TTC549 (cell line): ENCODE measurements at regions not wholly inside any gene's neighbourhood (a gene's known extent, or its start where the extent isn't known, plus 50 kb on each side); places are given as distances from the start of the nearest gene placed in this dataset.

Experiments
- FAIRE-seq: peaks from 2 replicates; lab custom pipeline; 2012; peaks lifted over from hg19 to GRCh38; lab: Jason Lieb, UNC

DNA sequence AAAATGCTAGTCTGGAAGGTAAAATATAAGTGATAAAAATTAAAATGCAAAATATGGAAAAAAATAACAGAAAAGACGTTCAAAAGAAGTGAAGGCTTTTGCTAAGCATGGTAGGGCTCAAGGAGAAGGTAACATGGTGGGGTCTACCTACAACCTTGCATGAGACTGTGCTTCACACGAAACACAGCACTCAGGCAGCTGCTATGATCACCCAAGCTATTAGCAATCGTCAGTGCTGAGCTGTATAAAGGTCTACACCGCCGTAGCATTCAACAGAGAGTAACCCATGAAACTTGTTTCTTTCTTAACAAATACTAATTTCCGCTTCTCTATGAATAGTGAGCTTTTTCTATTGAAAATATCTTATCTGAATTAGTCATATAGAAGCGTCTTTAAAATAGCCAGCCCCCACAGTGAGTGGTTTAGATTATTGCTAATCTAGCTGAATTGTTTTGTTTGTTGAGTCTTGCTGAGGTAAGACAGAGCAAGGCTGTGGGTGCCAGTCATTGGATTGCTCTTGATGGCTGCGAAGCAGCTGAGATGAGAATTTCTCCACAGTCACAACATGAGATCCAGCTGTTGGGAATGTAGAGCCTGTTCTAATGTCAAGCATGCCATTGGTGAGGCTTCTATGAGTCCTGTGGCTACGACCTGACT is 230.0 kb downstream of the KLF13 start:
- FAIRE-seq, result no peak

DNA sequence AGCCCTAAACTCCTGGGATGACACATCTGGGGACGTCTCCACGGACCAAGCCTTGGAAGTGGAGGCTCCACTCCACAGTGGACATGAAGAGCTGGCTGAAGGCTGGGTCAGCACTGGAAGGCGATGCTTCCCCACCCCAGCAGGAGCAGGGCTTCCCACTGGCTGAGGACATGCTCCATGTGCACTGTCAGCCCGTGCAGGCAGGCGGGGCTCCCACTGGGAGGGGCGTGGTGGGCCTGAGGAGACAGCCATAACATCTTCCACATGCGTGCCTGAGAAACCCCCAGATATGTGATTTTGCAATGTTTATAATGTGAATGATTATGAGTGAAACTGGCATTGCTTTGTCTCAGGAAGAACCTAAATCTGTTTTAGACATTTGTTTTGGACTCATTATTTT is 231.3 kb downstream of the KLF13 start:
- no peak for FAIRE-seq

DNA sequence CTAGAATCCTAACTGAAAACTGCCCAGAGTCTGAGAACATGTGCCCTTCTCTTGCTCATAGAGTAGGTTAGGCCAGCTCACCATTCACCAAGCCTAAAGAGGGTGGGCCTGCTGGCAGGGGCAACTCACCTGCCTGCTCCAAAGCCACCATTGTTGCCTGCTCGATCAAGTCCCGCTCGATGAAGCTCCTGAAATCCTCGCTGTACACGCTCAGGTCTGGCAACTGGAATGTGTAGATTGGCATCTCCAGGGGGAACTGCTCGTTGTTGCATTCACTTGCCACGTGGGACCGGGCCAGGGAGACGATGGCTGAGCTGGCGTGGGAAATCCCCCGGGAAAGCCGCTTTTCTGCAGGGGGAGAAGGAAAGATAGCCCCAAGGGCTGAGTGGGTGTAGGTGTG is 232.2 kb downstream of the KLF13 start:
- FAIRE-seq, result no peak

DNA sequence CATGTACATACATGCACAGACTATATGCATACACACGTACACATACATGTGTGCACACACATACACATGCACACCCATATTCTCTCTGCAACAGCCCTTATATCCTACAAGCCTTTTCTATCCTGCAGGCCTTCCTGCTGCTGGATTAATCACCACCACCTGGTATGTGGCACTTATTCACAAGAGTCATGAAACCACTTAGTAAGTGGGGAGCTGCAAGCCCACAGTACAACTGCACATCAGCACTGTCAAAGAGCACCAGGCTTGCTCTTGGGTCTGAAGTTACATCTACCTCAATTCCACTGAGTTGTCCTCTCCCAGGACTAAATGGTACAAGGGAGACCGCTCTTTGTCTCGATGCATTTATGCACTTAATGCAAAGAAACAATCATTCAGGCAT is 233.2 kb downstream of the KLF13 start:
- FAIRE-seq, result no peak

DNA sequence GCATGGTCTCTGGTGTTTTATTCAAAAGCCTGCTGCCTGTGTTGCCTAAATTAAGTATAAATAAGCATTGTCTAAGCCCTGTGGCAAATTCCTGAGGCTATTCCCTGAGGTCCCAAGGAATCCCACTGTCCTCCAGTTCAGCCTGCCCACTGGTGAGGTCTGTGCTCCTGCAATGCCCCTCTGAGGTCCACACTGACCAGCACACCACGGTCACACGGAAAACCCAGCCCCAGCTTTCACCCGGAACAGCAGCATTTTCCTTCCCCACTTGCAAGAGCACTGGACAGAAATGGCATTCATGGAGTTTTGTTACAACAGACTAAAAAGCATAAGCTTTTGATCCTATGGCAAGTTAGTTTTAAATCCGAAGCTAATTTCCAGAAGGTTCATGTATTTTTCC is 234.0 kb downstream of the KLF13 start:
- FAIRE-seq, result no peak

DNA sequence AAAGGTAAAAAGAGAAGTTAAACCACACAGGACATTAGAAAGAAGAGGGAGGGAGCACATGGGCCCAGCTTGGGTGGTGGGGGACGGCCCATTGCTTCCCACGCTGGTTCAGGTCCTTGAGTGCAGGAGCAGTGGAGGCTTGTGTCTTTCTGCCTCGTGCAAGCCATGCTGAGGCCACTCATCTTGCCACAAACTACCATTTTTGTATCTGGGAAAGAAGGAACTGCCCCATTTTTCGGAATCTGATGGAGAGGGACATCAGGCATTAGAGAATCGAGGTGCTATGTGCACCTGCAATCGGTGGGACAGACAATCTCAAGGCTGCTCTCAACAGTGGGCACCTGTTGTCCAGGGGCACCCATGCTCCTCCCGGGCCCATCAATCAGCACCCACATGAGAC is 234.5 kb downstream of the KLF13 start:
- FAIRE-seq, result no peak

DNA sequence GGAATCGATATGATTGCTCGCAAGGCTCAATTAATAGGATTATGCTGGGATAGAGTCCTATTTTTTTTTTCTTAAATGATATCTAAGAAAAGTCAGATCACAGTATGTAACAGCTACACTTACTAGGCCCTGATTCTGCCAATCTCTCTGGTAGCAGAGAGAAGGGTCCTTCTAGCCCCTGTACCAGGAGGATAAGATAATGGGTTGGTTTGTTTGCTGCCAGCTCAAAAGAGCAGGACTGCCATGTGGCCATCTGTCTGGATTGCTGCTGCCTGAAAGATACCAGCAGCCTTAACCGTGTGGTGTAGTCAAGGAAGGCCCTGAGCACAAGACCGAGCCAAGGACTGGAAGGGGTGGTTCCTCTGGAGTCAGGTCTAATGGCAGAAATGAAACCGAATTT is 236.4 kb downstream of the KLF13 start:
- no peak for FAIRE-seq

DNA sequence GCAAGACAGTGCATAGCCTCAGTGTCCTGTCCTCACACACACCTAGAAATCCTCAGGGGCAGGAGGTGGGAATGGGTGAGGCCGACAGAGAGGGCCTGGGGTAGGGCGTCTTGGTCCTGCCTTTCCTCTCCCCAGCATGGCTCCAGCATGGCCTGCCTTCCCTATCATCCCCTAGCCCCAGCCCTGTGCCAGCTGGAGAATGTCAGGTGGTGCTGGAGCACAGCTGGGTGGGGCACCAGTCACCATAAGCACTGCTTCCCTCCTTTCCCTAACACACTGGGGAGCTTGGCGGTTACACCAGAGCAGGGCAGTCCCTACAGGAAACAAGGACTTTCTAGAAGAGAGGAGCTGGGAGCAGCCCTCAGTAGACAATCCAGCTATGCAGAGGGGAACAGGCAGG is 236.8 kb downstream of the KLF13 start:
- no peak for FAIRE-seq

DNA sequence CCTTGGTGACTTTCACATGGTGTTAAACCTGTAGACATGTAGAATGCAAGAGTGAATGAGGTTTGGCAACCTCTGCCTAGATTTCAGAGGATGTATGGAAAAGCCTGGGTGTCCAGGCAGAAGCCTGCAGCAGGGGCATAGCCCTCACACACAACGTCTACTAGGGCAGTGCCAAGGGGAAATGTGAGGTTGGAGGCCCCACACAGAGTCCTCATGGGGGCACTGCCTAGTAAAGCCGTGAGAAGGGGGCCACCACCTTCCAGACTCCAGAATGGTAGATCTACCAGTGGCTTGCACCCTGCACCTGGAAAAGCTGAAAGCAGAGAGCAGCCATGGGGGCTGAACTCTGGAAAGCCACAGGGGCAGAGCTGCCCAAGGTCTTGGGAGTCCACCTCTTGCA is 241.2 kb downstream of the KLF13 start:
- FAIRE-seq, result no peak

DNA sequence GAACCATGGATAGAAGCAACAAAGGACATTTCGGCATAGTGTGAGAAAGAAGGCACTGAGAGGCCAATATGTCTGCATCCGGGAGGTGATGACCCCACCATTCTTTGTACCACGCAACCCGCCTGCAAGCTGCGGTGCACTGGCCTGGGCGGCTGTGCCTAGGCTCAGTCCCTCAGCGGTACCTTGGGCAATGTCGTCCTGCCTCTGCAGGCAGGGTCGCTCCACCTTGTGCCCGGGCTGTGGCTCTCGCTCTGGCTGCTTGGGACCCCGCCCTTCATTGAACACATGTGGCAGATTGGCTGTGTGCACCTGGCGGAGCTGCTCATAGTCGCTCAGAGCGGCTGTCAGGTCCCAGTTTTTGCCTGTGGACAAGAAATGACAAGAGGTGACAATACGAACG is 243.2 kb downstream of the KLF13 start:
- FAIRE-seq, result no peak

DNA sequence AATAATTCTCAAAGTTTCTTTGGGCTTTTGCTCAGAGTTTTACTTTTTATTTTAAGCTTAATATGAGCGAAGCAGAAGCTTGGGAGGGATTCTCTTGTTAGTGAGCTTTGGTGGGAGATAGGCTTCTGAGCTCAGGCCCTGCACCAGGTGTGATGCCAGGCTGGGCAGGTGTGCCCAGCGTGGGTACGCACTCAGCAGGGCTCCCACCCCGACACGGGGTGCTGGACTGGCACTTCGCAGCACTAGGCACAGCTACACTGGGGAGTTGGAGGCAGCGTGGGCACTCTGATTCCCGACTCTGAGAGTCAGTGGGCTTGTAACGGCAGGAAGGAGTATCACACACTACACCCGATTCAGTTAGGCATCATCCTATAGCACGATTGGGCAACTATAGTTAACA is 244.0 kb downstream of the KLF13 start:
- no peak for FAIRE-seq

DNA sequence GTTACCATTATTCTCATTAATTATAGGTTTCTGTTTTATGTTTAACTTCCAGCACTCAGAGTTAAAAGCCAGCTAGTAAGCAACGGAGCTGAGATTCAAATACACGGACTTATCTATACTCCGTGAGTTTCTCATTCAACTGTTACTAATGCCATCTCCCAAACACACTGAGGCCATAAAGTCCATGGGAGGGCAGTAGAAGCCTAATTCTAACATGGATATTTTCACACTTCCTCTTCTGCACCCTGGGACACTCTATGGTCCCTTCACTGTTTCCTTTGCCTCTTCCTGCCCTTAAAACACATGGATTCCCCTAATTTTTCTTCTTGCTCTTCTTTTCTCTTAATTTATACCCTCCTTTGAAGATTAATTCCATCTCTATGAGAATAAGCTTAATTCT is 245.0 kb downstream of the KLF13 start:
- FAIRE-seq, result no peak

DNA sequence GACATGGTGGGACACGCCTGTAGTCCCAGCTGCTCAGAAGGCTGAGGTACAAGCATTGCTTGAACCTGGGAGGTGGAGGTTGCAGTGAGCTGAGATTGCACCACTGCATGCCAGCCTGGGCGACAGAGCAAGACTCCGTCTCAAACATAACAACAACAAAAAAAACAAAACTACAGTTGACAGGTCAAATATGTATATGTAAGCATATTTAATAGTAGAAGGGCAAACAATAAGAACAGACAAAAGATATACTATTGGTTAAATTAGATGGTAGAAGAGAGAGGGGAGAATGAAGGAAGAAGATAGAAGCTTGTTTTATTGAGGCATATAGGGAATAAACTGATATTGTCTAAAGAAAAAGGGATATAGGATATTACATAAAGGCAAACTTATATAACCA is 247.1 kb downstream of the KLF13 start:
- no peak for FAIRE-seq

DNA sequence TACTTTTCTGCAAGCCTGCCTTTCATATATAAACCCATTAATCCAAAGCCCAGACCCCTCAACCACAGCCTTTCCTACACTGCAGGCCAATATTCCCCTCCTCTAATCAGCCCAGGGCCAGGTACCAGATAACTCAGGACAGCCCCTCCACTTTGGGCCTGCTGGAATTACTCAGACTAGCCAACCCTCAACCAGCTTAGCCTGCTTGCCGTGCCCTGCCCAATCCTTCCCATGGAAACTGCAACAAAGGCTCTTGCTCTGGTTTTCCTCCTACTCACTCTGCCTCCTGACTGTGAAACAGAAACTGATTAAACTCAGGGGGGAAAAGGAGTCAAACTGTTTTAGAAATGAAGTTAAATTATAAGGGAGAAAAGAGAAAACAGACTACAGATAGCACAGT is 248.1 kb downstream of the KLF13 start:
- no peak for FAIRE-seq

DNA sequence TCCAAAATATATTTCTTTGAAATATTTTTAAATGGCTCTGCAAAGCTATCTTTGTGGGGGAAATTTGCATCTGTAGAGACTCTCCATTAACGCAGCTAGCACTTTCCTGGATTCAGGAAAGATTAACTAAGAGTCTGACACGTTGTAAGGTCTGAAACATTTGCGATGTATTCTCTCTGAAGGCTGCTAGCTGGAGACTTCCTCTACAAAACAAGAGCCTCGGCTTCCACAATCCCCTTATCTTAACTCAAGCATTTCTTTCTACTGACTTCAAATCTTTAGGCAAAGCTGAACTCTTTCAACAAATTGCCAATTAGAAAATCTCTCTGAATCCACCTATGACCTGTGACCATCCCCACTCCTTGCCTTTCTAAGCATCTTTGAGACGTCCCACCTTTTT is 250.5 kb downstream of the KLF13 start:
- no peak for FAIRE-seq

DNA sequence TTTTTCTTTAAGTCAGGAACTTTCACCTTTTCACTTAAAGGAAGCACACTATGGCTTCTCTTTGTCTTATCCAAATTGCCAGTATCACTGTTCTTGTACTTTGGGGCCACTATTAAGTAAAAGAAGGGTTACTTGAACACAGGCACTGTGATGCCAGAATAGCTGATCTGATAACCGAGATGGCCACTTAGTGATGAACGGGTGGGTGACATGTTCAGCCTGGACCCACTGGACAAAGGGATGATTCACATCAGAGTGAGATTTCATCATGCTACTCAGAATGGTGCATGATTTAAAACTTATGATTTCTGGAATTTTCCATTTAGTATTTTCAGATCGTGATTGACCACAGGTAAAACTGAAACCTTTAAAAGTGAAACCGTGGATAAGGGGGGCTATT is 252.6 kb downstream of the KLF13 start:
- no peak for FAIRE-seq

DNA sequence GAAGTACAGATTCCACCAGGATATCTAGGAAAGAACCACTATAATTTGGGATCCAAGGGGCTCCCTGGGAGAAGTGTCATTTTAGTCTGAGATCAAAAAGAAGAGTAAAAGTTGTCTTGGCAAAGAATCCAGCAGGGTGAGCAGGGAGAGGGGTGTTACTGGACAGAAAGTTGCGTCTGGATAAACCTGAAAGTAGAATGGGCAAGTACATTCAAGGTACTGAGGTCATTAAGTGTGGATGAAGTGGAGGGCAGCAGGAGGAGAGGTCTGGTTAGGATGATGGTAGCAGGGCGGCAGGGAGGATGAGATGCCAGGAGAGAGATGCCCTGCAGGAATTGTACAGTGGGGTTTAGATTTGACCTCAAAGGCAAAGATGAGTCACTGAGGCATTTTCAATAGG is 253.3 kb downstream of the KLF13 start:
- no peak for FAIRE-seq

DNA sequence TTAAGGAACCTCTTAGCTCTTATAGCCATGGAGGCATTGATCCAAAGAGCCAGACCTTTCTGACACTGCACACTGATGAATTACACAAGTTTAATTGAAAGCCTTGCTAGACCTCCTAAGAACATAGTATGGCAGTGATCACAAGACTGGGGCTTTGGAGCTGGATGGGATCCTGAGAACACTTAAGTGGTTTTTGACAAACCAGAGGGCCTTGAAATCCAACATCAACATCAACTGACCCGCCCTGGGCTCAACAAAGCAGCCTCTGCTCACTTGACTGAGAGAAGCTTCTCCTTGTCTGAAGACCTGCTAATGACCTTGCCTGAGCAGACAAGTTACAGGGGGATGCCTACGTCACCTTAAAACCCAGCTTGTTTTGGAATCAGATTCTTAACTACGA is 257.6 kb downstream of the KLF13 start:
- no peak for FAIRE-seq

DNA sequence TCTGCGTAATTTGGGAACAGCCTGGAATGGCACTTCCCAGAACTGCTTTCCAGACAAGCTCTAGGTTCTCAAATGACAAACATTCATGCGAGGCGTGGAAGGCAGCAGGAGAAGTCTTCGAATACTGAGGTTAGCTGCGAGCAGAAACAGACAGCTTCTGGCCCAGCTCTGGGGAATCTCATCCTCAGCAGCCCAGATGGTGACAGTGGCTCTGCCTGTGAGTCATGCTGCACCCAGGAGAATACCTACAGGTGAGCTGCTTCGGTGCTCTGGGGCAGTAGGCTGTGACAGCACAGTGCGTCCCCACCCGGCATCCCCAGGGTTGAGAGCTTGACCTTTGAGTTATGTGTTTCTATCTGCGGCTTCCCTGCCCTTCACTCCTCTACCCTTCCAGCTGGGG is 258.6 kb downstream of the KLF13 start:
- FAIRE-seq, result no peak

DNA sequence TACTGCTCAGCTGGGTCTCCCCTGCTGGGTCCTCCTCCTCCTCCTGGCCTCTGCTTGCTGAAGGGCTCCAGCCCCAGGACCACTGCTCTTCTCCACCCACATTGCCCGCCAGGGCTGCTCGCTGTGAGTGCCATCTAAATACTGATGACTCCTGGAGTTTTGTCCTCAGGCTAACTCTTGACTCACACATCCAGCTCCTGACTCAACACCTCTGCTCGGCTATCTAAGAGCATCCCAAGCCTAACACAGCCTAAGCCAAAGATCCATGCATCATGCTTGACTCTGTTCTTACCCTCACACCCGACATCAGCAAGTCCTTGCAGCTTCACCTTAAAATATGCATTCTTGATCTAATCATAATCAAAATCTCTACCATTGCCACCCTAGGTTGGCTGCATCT is 260.2 kb downstream of the KLF13 start:
- FAIRE-seq, result no peak

DNA sequence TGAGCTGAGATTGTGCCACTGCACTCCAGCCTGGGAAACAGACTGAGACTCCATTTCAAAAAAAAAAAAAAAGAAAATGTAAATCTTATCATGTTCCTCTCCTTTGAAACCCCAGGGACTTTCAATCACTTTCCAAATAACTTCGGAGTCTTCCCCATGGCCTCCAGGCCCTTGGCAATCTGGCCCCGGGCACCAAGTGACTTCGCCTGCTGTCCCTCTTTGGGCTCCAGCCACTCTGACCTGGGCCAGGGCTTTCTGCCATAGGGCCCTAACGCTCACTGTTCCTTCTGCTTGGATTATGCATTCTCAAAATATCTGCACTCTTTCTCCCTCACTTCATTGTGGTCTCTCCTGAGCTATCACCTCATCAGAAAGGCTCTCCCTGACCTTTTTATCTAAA is 260.9 kb downstream of the KLF13 start:
- no peak for FAIRE-seq

DNA sequence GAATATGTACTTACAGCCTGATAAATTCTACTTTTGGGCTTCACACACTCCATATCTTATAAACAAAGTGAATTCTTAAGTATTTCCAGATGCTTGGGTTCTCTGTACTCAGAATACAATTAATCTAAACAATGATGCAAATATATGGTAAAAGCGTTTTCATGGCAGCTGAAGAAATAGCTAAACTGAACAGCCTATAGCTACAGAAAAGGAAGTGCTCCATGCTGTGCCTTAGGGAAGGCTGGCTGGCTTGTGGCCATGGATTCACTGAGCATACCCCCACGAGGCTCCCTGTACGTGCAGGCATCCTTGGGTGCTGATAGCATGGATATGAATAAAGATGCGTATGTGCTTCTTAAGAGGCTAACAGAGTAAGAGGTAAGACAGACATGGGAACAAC is 264.0 kb downstream of the KLF13 start:
- FAIRE-seq, result no peak

DNA sequence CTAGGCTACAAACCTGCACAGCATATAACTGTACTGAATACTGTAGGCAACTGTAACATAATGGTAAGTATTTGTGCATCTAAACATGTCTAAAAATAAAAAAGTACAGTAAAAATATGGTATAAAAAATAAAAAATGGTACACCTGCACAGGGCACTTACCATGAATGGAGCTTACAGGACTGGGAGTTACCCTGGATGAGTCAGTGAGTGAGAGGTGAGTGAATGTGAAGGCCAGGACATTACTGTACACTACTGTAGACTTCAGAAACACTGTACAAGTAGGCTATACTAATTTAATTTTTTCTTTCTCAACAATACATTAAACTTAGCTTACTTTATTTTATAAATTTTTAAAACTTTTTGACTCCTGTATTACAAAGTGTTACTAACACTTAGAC is 265.3 kb downstream of the KLF13 start:
- FAIRE-seq, result no peak

DNA sequence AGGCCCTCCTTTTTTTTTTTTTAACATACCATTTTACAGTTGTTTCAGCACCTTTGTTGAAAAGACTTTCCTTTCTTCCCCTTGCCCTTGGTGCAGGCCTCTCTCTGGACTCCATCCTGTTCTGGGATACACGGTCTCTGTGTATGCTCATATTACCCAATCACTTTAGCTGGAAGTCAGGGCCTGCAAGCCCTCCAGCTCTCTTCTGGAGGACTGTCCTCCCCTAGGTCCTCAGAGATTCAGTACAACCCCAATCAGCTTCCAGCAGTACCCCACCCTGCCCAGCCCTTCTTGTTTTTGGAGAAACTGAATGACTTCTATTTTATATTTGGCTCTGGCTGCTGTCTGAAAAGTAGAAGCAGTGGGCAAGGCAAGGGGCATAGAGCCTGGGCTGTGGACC is 270.8 kb downstream of the KLF13 start:
- FAIRE-seq, result no peak

DNA sequence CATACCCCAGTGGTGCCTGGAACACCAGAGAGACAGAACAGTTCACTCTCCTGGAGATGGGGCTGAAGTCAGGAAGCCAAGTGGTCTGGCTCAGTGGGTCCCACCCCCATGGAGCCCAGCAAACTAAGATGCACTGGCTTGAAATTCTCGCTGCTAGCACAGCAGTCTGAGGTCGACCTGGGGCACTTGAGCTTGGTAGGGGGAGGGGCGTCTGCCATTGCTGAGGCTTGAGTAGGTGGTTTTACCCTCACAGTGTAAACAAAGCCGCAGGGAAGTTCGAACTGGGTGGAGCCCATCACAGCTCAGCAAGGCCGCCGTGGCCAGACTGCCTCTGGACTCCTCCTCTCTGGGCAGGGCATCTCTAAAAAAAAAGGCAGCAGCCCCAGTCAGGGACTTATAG is 272.0 kb downstream of the KLF13 start:
- no peak for FAIRE-seq
